IPS-15b (cell line): ENCODE measurements at regions not wholly inside any gene's neighbourhood (a gene's known extent, or its start where the extent isn't known, plus 50 kb on each side); places are given as distances from the start of the nearest gene placed in this dataset.
"Not testable (repeated sequence)": the region's sequence is repeated elsewhere in the genome, so short reads cannot be mapped to it uniquely, and the experiment has no call there.

Source experiments
- H3K27me3 ChIP-seq: one replicate; pipeline ENCODE4 v1.6.1; 2013; ENCODE audit warnings: low read length; ENCODE audit not compliant: control insufficient read depth, insufficient read depth
- H3K36me3 ChIP-seq: one replicate; pipeline ENCODE4 v1.6.1; 2013; ENCODE audit warnings: low read length; ENCODE audit not compliant: control insufficient read depth, insufficient read depth
- H3K4me1 ChIP-seq: one replicate; pipeline ENCODE4 v1.6.1; 2013; ENCODE audit warnings: mild to moderate bottlenecking, low read length; ENCODE audit not compliant: control insufficient read depth, insufficient read depth
- H3K4me3 ChIP-seq: one replicate; pipeline ENCODE4 v1.5.1; 2013; ENCODE audit warnings: low read depth, low read length
- H3K9ac ChIP-seq: one replicate; pipeline ENCODE4 v1.6.1; 2013; ENCODE audit warnings: low read depth, mild to moderate bottlenecking, low read length
- H3K9me3 ChIP-seq: one replicate; pipeline ENCODE4 v1.6.1; 2013; ENCODE audit warnings: mild to moderate bottlenecking, low read length; ENCODE audit not compliant: control insufficient read depth, insufficient read depth

DNA sequence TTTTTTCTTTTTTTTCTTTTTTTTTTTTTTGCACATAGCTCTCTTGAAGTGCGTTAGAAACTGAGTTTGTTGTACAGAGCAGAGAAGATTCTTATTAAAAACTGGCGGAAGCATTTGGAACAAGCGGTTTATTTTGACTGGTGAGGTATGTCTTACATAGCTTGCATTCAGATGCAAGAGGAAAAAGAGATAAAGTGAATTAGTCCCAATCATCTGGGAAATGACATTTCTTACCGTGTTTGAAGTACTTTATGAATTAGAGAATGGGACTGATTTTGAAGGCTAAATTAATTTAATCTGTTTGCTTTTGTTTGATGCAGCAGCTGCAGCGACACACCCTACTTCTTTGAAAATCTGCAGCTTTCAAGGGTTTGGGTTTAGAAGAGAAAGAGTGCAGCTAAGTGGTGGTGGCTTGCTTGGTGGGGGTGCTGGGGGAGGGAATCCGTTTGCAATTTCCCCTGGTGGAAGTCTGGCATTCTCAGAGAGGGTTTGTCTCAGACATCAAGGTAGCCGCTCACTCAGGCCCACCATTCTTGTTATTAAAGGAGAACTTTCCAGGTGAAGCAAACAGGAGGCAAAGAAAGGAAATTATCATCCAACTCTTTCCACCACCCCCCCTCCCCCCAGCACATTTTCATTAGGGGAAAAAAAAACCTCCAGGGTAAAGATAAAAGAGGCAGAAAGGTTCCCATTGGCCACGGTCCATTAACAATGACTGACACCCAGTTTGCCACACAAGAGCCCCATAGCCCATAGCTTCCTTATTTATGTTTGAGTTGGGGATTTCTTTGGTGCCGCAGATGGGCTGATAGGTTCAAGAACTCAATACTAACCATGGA, 231.7 kb downstream of the SKIDA1 start:
- no peaks in the 10 kb centered on the region for H3K9me3 ChIP-seq
- peak overlapping the region; percentile 26 for H3K4me3 ChIP-seq
- H3K9ac ChIP-seq: no peak overlapping the region
- no peaks in the 10 kb centered on the region for H3K36me3 ChIP-seq
- no peaks in the 10 kb centered on the region for H3K27me3 ChIP-seq
- peaks cover 37% of the 10 kb centered on the region for H3K4me1 ChIP-seq

- H3K4me3 ChIP-seq: peak overlapping the region; percentile 41
- H3K27me3 ChIP-seq: no peaks in the 10 kb centered on the region
- H3K36me3 ChIP-seq: no peaks in the 10 kb centered on the region
- H3K4me1 ChIP-seq: peaks cover 33% of the 10 kb centered on the region
- H3K9me3 ChIP-seq: no peaks in the 10 kb centered on the region
- peak overlapping the region; percentile 5 for H3K9ac ChIP-seq
Observed at GRCh38 chr10:21292763-21293517, 232.5 kb downstream of the SKIDA1 start.

- H3K9me3 ChIP-seq: no peaks in the 10 kb centered on the region
- H3K36me3 ChIP-seq: no peaks in the 10 kb centered on the region
- H3K4me1 ChIP-seq: peaks cover 28% of the 10 kb centered on the region
- H3K27me3 ChIP-seq: no peaks in the 10 kb centered on the region
- H3K4me3 ChIP-seq: no peak overlapping the region
- no peak overlapping the region for H3K9ac ChIP-seq
Observed at GRCh38 chr10:21290499-21291160, 234.9 kb downstream of the SKIDA1 start.

DNA sequence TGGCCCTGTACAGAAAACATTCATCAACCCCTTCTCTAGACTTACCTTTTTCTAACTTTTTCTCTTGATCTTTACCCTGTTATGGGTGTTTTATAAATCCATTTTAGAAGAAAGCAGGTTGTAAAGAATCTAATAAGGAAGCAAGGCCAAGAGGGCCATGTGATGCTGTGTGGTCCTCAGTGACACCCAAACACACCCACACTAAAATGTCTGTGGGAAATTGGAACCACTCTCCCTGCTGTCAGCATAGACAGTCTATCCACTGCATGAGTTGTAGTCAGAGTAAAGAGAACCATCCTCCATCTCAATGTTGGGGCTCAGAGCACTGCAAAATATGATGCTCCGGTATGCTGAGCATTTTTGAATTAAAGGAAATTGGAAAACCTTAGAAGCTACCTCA, 235.5 kb downstream of the SKIDA1 start:
- Histone ChIP-seq H3K4me3 (no peak overlapping the region), H3K4me1 (peaks cover 33% of the 10 kb centered on the region), H3K9me3 (no peaks in the 10 kb centered on the region), H3K36me3 (no peaks in the 10 kb centered on the region), H3K9ac (no peak overlapping the region), H3K27me3 (no peaks in the 10 kb centered on the region)

DNA sequence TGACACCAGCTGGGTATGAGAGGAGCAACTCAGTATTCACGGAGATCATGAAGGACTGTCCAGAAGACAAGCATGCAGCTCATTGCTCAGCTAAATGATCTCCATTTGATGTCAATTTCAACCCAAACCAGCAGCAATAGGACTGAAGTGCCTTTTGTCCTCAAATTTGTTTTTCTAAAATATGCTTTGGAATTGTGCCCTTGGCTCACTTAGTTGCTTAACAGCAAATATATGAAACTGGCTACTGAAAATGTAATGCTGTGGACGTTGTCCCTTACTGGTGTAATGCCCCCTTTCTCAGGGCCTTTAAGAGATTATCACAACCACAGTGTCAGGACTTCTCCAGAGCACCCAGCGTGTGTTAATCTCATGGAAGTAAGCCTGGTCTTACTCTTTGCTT, 236.2 kb downstream of the SKIDA1 start:
- Histone ChIP-seq H3K9ac (no peak overlapping the region), H3K4me1 (peaks cover 36% of the 10 kb centered on the region), H3K4me3 (no peak overlapping the region)

GRCh38 chr10:21285742-21286331, 239.6 kb downstream of the SKIDA1 start:
- Histone ChIP-seq H3K4me3 (no peak overlapping the region), H3K9me3 (no peaks in the 10 kb centered on the region), H3K36me3 (no peaks in the 10 kb centered on the region), H3K9ac (no peak overlapping the region), H3K4me1 (peaks cover 34% of the 10 kb centered on the region), H3K27me3 (no peaks in the 10 kb centered on the region)

More for the DNA sequence above, 236.2 kb downstream of the SKIDA1 start:
- H3K27me3 ChIP-seq: no peaks in the 10 kb centered on the region
- no peaks in the 10 kb centered on the region for H3K36me3 ChIP-seq
- H3K9me3 ChIP-seq: no peaks in the 10 kb centered on the region

- Histone ChIP-seq H3K27me3 (no peaks in the 10 kb centered on the region), H3K4me3 (no peak overlapping the region), H3K9me3 (no peaks in the 10 kb centered on the region), H3K9ac (no peak overlapping the region), H3K36me3 (no peaks in the 10 kb centered on the region), H3K4me1 (peaks cover 30% of the 10 kb centered on the region)
Observed at GRCh38 chr10:21285207-21285606, 240.3 kb downstream of the SKIDA1 start.

DNA sequence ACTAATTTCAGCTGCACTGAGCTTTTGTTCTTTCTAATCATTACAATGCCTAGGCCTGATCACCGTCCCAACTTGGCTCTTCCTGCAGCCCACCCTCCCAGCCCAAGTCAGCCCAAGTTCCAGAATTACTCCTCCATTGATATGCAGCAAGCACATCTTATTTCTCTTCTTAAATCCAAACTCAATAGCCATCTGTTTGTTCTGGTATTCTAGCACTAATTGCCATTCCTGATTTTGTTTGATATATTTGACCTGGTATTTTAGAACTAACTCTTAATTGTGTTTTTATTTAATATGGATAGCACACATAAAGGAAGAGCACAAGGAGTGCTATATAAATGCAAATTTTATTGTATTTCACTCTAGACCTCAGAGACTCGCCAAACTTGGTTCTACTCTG, 241.2 kb downstream of the SKIDA1 start:
- H3K9me3 ChIP-seq: no peaks in the 10 kb centered on the region

GRCh38 chr10:21283053-21283452, 242.4 kb downstream of the SKIDA1 start:
- H3K36me3 ChIP-seq, H3K9ac ChIP-seq, H3K9me3 ChIP-seq, H3K27me3 ChIP-seq, H3K4me3 ChIP-seq: not testable (repeated sequence)
- peaks cover 33% of the 10 kb centered on the region for H3K4me1 ChIP-seq

More for the DNA sequence above, 241.2 kb downstream of the SKIDA1 start:
- H3K4me3 ChIP-seq: no peak overlapping the region
- H3K27me3 ChIP-seq: no peaks in the 10 kb centered on the region
- H3K36me3 ChIP-seq: no peaks in the 10 kb centered on the region
- H3K4me1 ChIP-seq: peaks cover 30% of the 10 kb centered on the region
- H3K9ac ChIP-seq: no peak overlapping the region

DNA sequence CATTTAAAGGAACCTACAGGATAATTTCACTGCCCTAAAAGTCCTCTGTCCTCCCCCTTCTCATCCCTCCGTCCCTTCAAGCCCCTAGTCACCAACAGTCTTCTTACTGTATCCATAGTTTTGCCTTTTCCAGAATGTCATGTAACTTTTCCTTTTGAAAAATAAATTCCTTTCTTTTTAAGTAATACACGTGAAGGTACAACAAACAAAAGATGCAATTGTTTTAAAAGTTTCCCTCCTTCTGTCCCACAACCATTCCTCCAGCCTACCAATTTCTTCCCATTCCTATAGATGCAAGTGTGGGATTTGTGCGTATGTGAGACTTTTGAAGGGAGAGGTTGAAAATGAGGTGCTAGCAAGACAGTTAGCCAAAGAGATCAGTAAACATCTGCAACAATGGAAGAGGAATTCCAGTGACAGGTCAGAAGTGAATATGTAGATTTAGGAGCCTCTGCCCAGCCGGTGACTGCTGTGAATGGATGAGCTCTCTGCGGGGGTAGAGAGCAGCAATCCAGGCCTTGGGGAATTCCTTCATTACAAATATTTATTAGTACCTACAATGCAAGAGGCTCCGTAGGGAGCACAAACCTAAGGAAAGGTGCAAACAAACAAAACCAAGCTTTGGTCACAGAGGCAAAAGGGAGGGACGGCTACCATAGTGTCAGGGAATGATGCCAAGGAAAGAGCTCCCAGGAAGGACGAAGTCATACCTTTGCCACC, 243.6 kb downstream of the SKIDA1 start:
- Histone ChIP-seq H3K9me3 (no peaks in the 10 kb centered on the region), H3K9ac (no peak overlapping the region), H3K27me3 (no peaks in the 10 kb centered on the region), H3K4me3 (peak overlapping the region; percentile 0), H3K4me1 (peaks cover 33% of the 10 kb centered on the region), H3K36me3 (no peaks in the 10 kb centered on the region)

GRCh38 chr10:21280971-21281572, 244.4 kb downstream of the SKIDA1 start:
- Histone ChIP-seq H3K4me1 (peaks cover 33% of the 10 kb centered on the region), H3K4me3 (no peak overlapping the region), H3K27me3 (no peaks in the 10 kb centered on the region), H3K9ac (no peak overlapping the region), H3K9me3 (no peaks in the 10 kb centered on the region), H3K36me3 (no peaks in the 10 kb centered on the region)
